ENCODE measurements at regions not wholly inside any gene's neighbourhood (a gene's known extent, or its start where the extent isn't known, plus 50 kb on each side); places are given as distances from the start of the nearest gene placed in this dataset.

- Histone ChIP-seq H3K27me3 (ENCODE audit: insufficient read depth, low read length) (no peaks in the 10 kb centered on the region), H3K4me1 (ENCODE audit: insufficient read depth, low read length) (peaks cover 29% of the 10 kb centered on the region), H3K4me3 (ENCODE audit: low read length) (no peak overlapping the region), H3K9me3 (ENCODE audit: low read depth, low read length) (no peaks in the 10 kb centered on the region)
These were observed 125.0 kb upstream of the MEF2A start for GRCh38 chr15:99440551-99441443.

DNA sequence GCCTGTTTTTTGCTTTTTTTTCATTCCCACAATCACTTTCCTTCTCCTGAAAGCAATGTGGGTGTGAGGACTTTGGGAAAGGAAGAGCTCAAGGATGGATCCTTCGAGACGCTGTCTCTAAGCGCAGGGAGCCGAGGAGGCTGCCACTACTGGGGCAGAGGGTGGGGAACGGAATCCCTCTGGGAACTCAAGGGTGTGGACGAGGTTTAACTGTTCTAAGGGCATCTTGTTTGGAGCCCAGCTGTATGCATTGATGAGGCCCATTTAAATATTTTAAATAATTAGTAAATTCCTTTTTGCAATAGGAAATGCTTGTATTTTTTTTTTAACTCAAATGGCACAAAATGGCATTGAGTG is 124.4 kb upstream of the MEF2A start:
- H3K9me3 ChIP-seq (ENCODE audit: low read depth, low read length) = no peaks in the 10 kb centered on the region
- no peaks in the 10 kb centered on the region for H3K27me3 ChIP-seq (ENCODE audit: insufficient read depth, low read length)
- no peak overlapping the region for H3K4me3 ChIP-seq (ENCODE audit: low read length)
- peaks cover 29% of the 10 kb centered on the region for H3K4me1 ChIP-seq (ENCODE audit: insufficient read depth, low read length)

GRCh38 chr15:99441871-99442251 is 123.9 kb upstream of the MEF2A start:
- Histone ChIP-seq H3K4me3 (ENCODE audit: low read length) (no peak overlapping the region), H3K4me1 (ENCODE audit: insufficient read depth, low read length) (peaks cover 29% of the 10 kb centered on the region), H3K9me3 (ENCODE audit: low read depth, low read length) (no peaks in the 10 kb centered on the region), H3K27me3 (ENCODE audit: insufficient read depth, low read length) (no peaks in the 10 kb centered on the region)

- H3K9me3 ChIP-seq (ENCODE audit: low read depth, low read length) = no peaks in the 10 kb centered on the region
- no peak overlapping the region for H3K4me3 ChIP-seq (ENCODE audit: low read length)
- H3K4me1 ChIP-seq (ENCODE audit: insufficient read depth, low read length) = peaks cover 29% of the 10 kb centered on the region
- no peaks in the 10 kb centered on the region for H3K27me3 ChIP-seq (ENCODE audit: insufficient read depth, low read length)
These were observed 123.4 kb upstream of the MEF2A start for GRCh38 chr15:99442252-99442897.

DNA sequence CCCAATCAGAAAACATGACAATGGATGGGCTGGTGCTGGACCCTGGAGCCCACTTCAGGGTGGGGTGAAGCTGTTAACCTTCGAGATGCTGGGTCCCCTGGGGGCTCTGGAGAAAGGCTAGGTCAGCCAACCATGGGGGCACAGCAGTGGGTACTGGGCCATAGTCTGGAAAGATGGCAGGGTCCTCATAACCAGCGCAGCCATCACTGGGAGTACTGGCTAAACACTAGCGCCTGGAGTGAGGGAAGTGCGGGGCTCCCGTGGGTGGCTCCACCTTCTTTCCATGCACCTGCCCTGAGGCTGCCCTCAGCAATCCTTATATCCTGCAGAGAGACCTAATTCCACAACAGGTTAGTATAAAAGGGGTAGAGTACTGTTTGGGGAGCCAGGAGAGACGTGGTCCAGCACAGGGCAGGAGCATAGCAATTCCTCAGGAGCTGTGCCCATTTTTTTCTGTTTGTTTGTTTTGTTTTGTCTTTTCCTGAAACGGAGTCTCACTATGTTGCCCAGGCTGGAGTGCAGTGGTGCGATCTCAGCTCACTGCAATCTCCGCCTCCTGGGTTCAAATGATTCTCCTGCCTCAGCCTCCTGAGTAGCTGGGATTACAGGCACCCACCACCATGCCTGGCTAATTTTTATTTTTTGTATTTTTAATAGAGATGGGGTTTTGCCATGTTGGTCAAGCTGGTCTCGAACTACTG is 122.6 kb upstream of the MEF2A start:
- no peaks in the 10 kb centered on the region for H3K9me3 ChIP-seq (ENCODE audit: low read depth, low read length)
- no peaks in the 10 kb centered on the region for H3K27me3 ChIP-seq (ENCODE audit: insufficient read depth, low read length)
- no peak overlapping the region for H3K4me3 ChIP-seq (ENCODE audit: low read length)
- H3K4me1 ChIP-seq (ENCODE audit: insufficient read depth, low read length) = peaks cover 26% of the 10 kb centered on the region

DNA sequence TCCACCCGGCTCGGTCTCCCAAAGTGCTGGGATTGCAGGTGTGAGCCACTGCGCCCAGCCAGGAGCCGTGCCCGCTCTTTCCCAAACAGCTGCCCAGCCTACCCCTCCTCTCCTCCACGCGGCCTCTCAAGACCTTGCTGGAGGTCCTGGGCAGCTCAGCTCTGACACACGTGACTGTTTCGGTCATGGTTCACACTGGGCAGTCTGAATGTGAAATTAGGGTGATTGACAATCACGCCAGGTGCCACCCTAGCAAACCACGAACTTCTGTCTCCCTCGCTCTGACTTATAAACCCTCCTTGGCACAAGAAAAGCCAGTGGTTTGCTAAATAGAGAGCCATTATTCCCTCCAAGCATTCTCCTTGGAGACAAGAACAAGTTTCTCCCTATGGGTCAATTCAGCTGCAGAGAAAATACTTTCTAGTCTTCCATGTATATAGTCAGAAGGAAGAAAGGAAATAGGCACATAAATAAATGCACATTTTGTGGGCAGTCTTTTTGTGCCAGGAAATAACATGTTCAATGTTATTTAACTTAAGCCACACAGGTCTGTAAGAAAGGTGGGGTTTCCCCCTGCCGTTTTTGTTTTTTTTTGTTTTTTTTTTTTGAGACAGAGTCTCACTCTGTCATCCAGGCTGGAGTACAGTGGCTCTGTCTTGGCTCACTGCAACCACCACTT is 121.9 kb upstream of the MEF2A start:
- Histone ChIP-seq H3K9me3 (ENCODE audit: low read depth, low read length) (no peaks in the 10 kb centered on the region), H3K27me3 (ENCODE audit: insufficient read depth, low read length) (no peaks in the 10 kb centered on the region), H3K4me3 (ENCODE audit: low read length) (no peak overlapping the region), H3K4me1 (ENCODE audit: insufficient read depth, low read length) (peaks cover 25% of the 10 kb centered on the region)

GRCh38 chr15:99445272-99445850 is 120.4 kb upstream of the MEF2A start:
- no peaks in the 10 kb centered on the region for H3K27me3 ChIP-seq (ENCODE audit: insufficient read depth, low read length)
- no peaks in the 10 kb centered on the region for H3K9me3 ChIP-seq (ENCODE audit: low read depth, low read length)
- peaks cover 27% of the 10 kb centered on the region for H3K4me1 ChIP-seq (ENCODE audit: insufficient read depth, low read length)
- no peak overlapping the region for H3K4me3 ChIP-seq (ENCODE audit: low read length)

DNA sequence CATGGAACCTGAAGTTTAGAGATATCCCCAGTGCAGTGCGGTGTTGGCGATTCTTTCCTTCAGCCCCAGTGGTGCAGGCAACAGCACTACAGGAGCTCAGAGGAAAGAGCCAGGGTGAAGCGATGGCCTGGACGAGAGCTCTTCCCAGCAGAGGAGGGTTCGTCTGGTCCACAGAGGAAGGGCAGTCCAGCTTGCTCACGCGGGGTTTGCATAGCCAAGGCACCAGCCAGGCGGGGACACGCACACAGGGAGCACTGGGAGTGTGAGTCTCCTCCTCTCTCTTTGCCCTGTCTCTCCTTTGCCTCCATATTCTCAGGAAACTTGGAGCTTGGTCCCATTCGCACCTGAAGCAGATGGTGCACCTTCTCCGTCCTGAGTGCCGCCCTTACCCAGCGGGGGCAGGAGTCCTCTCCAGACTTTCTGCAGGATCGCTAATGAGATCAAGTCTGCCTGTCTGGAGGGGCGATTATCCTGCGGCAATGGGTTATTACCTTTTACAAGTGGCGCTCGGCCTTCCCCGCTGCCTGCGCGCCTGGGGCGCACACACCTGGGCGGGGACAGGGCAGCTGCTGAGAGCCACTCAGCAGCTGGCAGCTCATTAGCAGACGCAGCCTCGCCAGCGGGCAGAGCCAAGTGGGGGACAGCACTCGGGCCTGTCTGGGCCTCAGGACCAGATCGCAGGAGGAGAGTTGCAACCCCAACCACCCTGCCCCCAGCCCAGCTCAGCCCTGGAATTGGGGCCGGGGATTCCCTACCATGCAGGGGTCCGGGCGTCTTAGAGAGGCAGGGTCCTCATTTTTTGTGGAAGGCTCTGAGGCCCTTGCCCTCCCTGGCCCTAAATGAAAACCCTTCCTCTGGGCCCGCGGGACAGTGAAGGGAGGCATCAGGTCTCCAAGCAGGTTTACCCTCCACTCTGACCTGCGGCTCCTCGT is 119.0 kb upstream of the MEF2A start:
- Histone ChIP-seq H3K27me3 (ENCODE audit: insufficient read depth, low read length) (no peaks in the 10 kb centered on the region), H3K4me1 (ENCODE audit: insufficient read depth, low read length) (peaks cover 41% of the 10 kb centered on the region), H3K4me3 (ENCODE audit: low read length) (no peak overlapping the region), H3K9me3 (ENCODE audit: low read depth, low read length) (no peaks in the 10 kb centered on the region)

DNA sequence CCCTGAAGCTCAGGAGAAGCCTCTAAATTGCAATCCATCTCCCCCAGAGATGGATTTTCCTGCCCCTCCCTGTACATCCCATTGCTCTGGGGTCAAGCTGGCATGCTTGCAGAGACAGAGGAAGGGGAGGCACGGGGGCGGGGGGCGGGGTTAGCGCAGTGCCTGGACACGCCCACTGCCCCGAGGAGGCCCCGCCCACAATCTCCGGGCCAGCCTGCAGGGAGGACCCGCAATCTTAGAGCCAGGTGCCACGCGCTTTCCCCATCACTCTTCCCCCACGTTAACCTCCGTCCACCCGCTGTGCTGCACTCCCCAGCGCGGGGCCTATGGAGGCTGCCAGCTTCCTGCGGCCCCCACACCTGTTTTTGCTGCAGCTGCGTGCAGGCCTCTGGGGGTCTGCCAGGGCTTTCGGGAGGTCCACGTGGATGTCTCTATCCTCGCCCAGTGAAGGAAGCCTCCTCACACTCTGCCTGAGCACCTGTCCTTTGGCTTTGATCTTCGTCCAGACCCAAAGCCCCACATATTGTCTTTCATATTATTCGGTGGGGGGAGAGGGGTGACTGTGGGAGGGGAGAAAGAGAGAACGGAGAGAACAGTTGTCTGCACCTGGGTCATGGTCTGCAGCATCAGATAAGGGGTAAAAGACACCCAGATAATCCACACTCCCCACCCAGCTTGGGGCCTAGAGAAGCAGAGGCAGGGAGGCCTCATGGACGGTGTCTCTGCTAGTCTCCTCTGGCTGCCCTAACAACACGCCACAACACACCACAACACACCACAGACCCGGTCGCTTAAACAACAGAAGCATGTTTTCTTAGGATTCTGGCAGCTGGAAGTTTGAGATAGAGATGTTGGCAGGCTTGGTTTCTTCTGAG is 118.0 kb upstream of the MEF2A start:
- Histone ChIP-seq H3K27me3 (ENCODE audit: insufficient read depth, low read length) (no peaks in the 10 kb centered on the region), H3K4me3 (ENCODE audit: low read length) (no peak overlapping the region), H3K4me1 (ENCODE audit: insufficient read depth, low read length) (peaks cover 48% of the 10 kb centered on the region), H3K9me3 (ENCODE audit: low read depth, low read length) (no peaks in the 10 kb centered on the region)

DNA sequence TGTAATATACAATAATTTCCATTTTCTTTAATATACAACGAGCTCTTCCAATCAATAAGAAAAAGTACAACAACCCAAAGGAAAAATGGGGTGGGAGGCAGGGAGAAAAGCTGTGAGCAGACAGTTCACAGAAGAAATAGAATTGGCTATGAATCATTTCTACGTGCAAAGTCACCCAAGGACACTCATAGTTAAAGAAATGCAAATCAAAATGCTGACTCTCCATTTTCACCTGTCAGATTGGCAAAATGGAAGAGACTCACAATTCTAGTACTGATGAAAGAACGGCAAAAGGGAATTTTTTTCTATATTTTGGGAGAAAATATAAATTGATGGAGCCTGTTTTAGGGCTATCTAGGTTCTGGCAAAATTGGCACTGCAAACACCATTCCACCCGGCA is 116.3 kb upstream of the MEF2A start:
- no peak overlapping the region for H3K4me3 ChIP-seq (ENCODE audit: low read length)
- no peaks in the 10 kb centered on the region for H3K9me3 ChIP-seq (ENCODE audit: low read depth, low read length)
- H3K4me1 ChIP-seq (ENCODE audit: insufficient read depth, low read length) = peaks cover 50% of the 10 kb centered on the region
- no peaks in the 10 kb centered on the region for H3K27me3 ChIP-seq (ENCODE audit: insufficient read depth, low read length)

DNA sequence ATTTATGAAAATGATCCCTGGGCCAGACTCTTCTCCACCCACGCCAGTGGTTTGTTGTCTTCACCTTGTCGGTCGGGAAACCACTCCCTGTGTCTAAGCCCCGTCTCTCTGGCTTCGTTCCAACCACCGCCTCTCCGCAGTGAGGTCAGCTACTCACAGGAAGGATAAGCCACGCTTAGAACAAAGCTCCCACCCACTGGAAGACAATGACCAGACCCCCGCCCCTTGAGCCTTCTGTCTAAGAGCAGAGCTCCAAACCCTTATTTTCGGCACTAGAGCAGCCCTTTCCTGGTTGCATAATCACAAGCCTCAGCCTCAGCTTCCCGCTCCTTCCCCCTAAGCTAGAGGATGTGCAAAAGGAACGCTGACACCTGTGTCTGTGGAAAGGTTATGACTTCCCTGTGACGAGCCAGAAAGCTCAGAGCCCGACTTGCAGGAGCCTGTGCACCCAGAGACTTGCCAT is 114.9 kb upstream of the MEF2A start:
- Histone ChIP-seq H3K27me3 (ENCODE audit: insufficient read depth, low read length) (no peaks in the 10 kb centered on the region), H3K4me1 (ENCODE audit: insufficient read depth, low read length) (peaks cover 58% of the 10 kb centered on the region), H3K9me3 (ENCODE audit: low read depth, low read length) (no peaks in the 10 kb centered on the region), H3K4me3 (ENCODE audit: low read length) (no peak overlapping the region)

DNA sequence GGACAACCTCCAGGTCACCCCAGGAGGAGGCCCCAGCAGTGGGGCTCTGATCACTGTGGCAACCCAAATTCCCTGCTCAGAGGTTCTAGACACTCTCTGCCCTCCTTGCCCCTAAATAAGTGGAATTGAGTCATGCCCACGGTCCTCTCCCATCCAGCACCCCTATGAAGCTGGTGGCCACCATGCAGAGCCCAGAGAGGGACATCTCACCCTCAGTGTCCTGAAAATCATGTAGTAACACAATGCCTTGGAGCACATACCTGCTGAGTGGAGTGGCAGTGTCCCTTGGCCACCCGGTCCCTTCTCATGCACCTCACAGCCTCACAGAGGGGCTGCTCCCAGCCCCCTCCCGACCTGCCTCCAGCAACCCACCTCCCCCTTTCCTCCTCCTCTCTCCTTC is 114.3 kb upstream of the MEF2A start:
- H3K27me3 ChIP-seq (ENCODE audit: insufficient read depth, low read length) = no peaks in the 10 kb centered on the region
- peaks cover 58% of the 10 kb centered on the region for H3K4me1 ChIP-seq (ENCODE audit: insufficient read depth, low read length)
- no peaks in the 10 kb centered on the region for H3K9me3 ChIP-seq (ENCODE audit: low read depth, low read length)
- no peak overlapping the region for H3K4me3 ChIP-seq (ENCODE audit: low read length)

GRCh38 chr15:99452010-99452409 is 113.8 kb upstream of the MEF2A start:
- Histone ChIP-seq H3K4me3 (ENCODE audit: low read length) (no peak overlapping the region), H3K4me1 (ENCODE audit: insufficient read depth, low read length) (peaks cover 58% of the 10 kb centered on the region), H3K9me3 (ENCODE audit: low read depth, low read length) (no peaks in the 10 kb centered on the region), H3K27me3 (ENCODE audit: insufficient read depth, low read length) (no peaks in the 10 kb centered on the region)

Measured in mononuclear cell (primary cell).